Neuronal stem cell (in vitro differentiated cells): ENCODE measurements at regions not wholly inside any gene's neighbourhood (a gene's known extent, or its start where the extent isn't known, plus 50 kb on each side); places are given as distances from the start of the nearest gene placed in this dataset.

ENCODE experiments used
- DNase-seq: peaks from one replicate; pipeline ENCODE4 v3.0.0-alpha.2; 2013; ENCODE audit warnings: low spot score
- H2AFZ ChIP-seq: one replicate; pipeline ENCODE4 v1.6.1; 2013; ENCODE audit warnings: mild to moderate bottlenecking, low read length, inconsistent platforms
- H2AK5ac ChIP-seq: 2 replicates; pipeline ENCODE4 v1.6.1; 2013; ENCODE audit warnings: low read depth, mild to moderate bottlenecking, inconsistent platforms, low read length, moderate library complexity, mixed read lengths
- H2BK120ac ChIP-seq: 2 replicates; pipeline ENCODE4 v1.6.1; 2013; ENCODE audit warnings: low read depth, mild to moderate bottlenecking, inconsistent platforms, low read length, moderate library complexity, mixed read lengths
- H2BK12ac ChIP-seq: one replicate; pipeline ENCODE4 v1.6.1; 2013; ENCODE audit warnings: low read length, inconsistent platforms
- H2BK15ac ChIP-seq: 2 replicates; pipeline ENCODE4 v1.6.1; 2013; ENCODE audit warnings: mild to moderate bottlenecking, low read length, inconsistent platforms, mixed read lengths
- H2BK5ac ChIP-seq: one replicate; pipeline ENCODE4 v1.6.1; 2013; ENCODE audit warnings: inconsistent platforms, mild to moderate bottlenecking, low read length, moderate library complexity
- H3K14ac ChIP-seq: one replicate; pipeline ENCODE4 v1.6.1; 2013; ENCODE audit warnings: low read length, inconsistent platforms
- H3K18ac ChIP-seq: 2 replicates; pipeline ENCODE4 v1.6.1; 2013; ENCODE audit warnings: low read length, inconsistent platforms
- H3K23ac ChIP-seq: 2 replicates; pipeline ENCODE4 v1.6.1; 2013; ENCODE audit warnings: low read depth, mild to moderate bottlenecking, mixed read lengths, low read length, inconsistent platforms; ENCODE audit not compliant: poor library complexity
- H3K27ac ChIP-seq: replicated peaks from 3 replicates; pipeline ENCODE4 v1.5.1; 2013; ENCODE audit warnings: low read length, inconsistent platforms
- H3K27me3 ChIP-seq, 3 experiments: 2 replicates each; pipeline ENCODE4 v1.6.1; 2013; ENCODE audit warnings: low read length in 3 of 3, mild to moderate bottlenecking in 2 of 3, inconsistent platforms in 1 of 3, low read depth in 1 of 3, mixed read lengths in 1 of 3, moderate library complexity in 1 of 3; ENCODE audit not compliant: control insufficient read depth in 3 of 3, insufficient read depth in 3 of 3
- H3K36me3 ChIP-seq, 2 donors: replicated peaks in 1 of 2; 2 replicates each; pipeline ENCODE4 v1.6.1; 2013; ENCODE audit warnings: low read length in 2 of 2; ENCODE audit not compliant: control insufficient read depth in 2 of 2, insufficient read depth in 2 of 2
- H3K4ac ChIP-seq: 2 replicates; pipeline ENCODE4 v1.6.1; 2013; ENCODE audit warnings: inconsistent platforms, mild to moderate bottlenecking, low read length, moderate library complexity
- H3K4me1 ChIP-seq, 2 donors: 1 replicate in 1 of 2; 2 replicates in 1 of 2; pipeline ENCODE4 v1.6.1; 2013; ENCODE audit warnings: low read length in 2 of 2, low read depth in 1 of 2; ENCODE audit not compliant: control insufficient read depth in 2 of 2, insufficient read depth in 1 of 2
- H3K4me2 ChIP-seq: one replicate; pipeline ENCODE4 v1.6.1; 2013; ENCODE audit warnings: mild to moderate bottlenecking, low read length, inconsistent platforms; ENCODE audit not compliant: insufficient read depth, poor library complexity, severe bottlenecking
- H3K4me3 ChIP-seq, 2 donors: 2 replicates each; pipeline ENCODE4 v1.5.1; 2013; ENCODE audit warnings: low read length in 2 of 2, mild to moderate bottlenecking in 2 of 2, inconsistent platforms in 1 of 2, moderate library complexity in 1 of 2
- H3K79me1 ChIP-seq: one replicate; pipeline ENCODE4 v1.6.1; 2013; ENCODE audit warnings: low read depth, mild to moderate bottlenecking, inconsistent platforms, low read length, moderate library complexity
- H3K9ac ChIP-seq: one replicate; pipeline ENCODE4 v1.6.1; 2013; ENCODE audit warnings: mild to moderate bottlenecking, low read depth, low read length, inconsistent platforms; ENCODE audit not compliant: poor library complexity
- H3K9me3 ChIP-seq, 2 donors: replicated peaks in 1 of 2; 2 replicates each; pipeline versions ENCODE3 to v1.6.1; 2013; ENCODE audit warnings: low read length in 2 of 2, mild to moderate bottlenecking in 2 of 2, inconsistent platforms in 1 of 2, low read depth in 1 of 2, mixed read lengths in 1 of 2, moderate library complexity in 1 of 2; ENCODE audit not compliant: control insufficient read depth in 2 of 2, insufficient read depth in 1 of 2
- H4K8ac ChIP-seq: one replicate; pipeline ENCODE4 v1.6.1; 2013; ENCODE audit warnings: low read depth, mild to moderate bottlenecking, inconsistent platforms, low read length, moderate library complexity
- H4K91ac ChIP-seq: one replicate; pipeline ENCODE4 v1.6.1; 2013; ENCODE audit warnings: low read length, low read depth, mild to moderate bottlenecking, inconsistent platforms; ENCODE audit not compliant: poor library complexity
- WGBS, 2 donors: extraction: QIAGEN DNeasy Blood & Tissue Kit; methylation state at CpG; one replicate each; pipeline ENCODE4 v1.1.7; 2013; ENCODE audit warnings: missing lambda C conversion rate in 2 of 2, mixed read lengths in 1 of 2; ENCODE audit not compliant: insufficient read length in 2 of 2, insufficient replicate concordance in 1 of 2; ENCODE audit errors: extremely low coverage in 2 of 2; 5-methylcytosine and 5-hydroxymethylcytosine counted together

DNA sequence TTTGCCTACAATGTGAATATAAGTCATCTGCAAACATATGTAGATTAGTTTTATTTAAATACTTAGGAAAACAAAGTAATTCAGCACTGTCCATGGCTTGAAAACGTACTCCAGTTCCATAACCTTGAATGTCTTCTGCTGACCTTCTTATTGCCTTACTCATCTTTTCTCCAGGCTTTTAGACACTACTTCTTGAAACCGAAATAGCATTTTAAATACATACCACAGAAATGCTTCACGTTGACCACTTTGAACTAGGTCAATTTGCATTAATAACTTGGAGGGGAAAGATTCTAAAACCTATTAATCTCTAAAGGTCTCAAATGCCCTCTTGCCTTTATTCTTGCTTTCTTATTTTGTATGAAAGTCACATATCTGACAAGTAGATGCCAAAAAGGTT lies 995.4 kb upstream of the ACO1 start:
- H2AK5ac ChIP-seq, result no peak overlapping the region
- H3K18ac ChIP-seq, result no peak overlapping the region
- no peak overlapping the region for H2BK120ac ChIP-seq
- no peak overlapping the region for H2BK12ac ChIP-seq
- no peak overlapping the region for H4K91ac ChIP-seq
- H2BK15ac ChIP-seq, result no peak overlapping the region
- no peak overlapping the region for H2AFZ ChIP-seq
- no peaks in the 10 kb centered on the region for H3K27me3 ChIP-seq
- no peaks in the 10 kb centered on the region for H3K4me1 ChIP-seq
- no CpG with 5 or more reads among the region's 3 CpGs for WGBS, 2 donors
- H3K9ac ChIP-seq, result no peak overlapping the region
- H3K27ac ChIP-seq, result no peak overlapping the region
- H2BK5ac ChIP-seq, result no peak overlapping the region
- DNase-seq, result no peak
- no peaks in the 10 kb centered on the region for H3K9me3 ChIP-seq
- H3K4me3 ChIP-seq, result no peak overlapping the region
- H3K36me3 ChIP-seq, result no peaks in the 10 kb centered on the region
- no peak overlapping the region for H3K4ac ChIP-seq
- no peak overlapping the region for H4K8ac ChIP-seq
- no peak overlapping the region for H3K23ac ChIP-seq
- H3K14ac ChIP-seq, result no peak overlapping the region
- no peaks in the 10 kb centered on the region for H3K79me1 ChIP-seq
- H3K4me2 ChIP-seq, result no peak overlapping the region

DNA sequence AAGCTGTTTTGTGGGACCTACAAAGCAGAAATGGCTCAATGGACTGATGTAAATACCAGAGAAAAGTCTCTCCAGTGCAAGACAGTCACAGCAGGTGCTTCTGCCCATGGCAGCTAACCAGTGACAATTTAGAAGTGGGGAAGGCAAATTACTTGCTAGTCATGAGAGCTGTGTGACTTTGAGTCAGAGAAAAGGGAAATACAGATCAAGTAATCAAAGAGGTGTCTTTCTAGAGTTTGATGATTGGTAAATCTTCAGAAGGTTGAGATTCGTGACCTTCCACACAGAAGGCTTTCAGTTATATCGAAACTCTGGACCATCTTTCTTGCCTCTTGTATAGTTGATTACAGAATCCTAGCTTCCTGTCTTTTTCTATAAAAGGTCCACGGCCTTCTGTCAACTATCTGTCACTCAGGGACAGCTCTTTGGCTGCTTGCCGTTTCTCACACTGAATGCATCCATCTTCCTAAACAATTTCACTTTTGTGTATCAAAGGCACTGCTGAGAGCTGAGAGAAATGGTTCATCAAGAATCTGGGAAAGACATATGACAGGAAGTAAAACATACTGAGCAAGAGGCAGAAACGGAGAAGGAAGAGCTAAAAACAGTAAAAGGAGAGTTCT lies 993.9 kb upstream of the ACO1 start:
- H3K79me1 ChIP-seq, result no peaks in the 10 kb centered on the region
- no peaks in the 10 kb centered on the region for H3K36me3 ChIP-seq
- no peak overlapping the region for H3K4me2 ChIP-seq
- H3K27ac ChIP-seq, result no peak overlapping the region
- H2BK15ac ChIP-seq, result no peak overlapping the region
- no CpG with 5 or more reads among the region's 5 CpGs for WGBS, 2 donors
- H2AK5ac ChIP-seq, result no peak overlapping the region
- no peak overlapping the region for H3K4ac ChIP-seq
- H3K9ac ChIP-seq, result no peak overlapping the region
- H3K4me3 ChIP-seq, result peak overlapping the region in 1 of 2 donors; percentile 17
- no peak overlapping the region for H2BK120ac ChIP-seq
- no peak overlapping the region for H2BK5ac ChIP-seq
- no peak overlapping the region for H4K91ac ChIP-seq
- no peak overlapping the region for H3K23ac ChIP-seq
- no peak overlapping the region for H3K18ac ChIP-seq
- H3K4me1 ChIP-seq, result no peaks in the 10 kb centered on the region
- no peak overlapping the region for H3K14ac ChIP-seq
- H3K9me3 ChIP-seq, result no peaks in the 10 kb centered on the region
- no peak overlapping the region for H2BK12ac ChIP-seq
- DNase-seq, result no peak
- H2AFZ ChIP-seq, result peak overlapping the region; percentile 75
- no peaks in the 10 kb centered on the region for H3K27me3 ChIP-seq
- H4K8ac ChIP-seq, result no peak overlapping the region

DNA sequence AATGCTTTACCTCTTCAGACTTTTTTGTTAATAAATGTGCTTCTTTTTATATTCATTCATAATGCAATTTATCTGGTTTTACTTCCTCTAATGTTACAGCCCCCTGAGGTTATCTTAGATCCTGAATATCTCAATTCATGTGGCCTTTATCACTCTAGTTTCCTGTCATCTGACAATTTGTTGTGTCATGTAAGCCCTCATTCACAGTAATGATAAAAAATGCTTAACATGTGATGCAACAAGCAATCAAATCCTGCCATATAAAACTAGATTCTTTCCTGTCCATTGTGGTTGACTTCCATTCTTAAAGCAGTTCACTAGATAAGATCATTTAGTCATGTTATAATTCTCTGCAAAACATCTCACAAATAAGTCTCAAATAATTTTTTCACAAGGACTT lies 991.2 kb upstream of the ACO1 start:
- Histone ChIP-seq H3K23ac (no peak overlapping the region), H4K91ac (no peak overlapping the region), H2BK5ac (no peak overlapping the region), H2AFZ (no peak overlapping the region), H3K79me1 (no peaks in the 10 kb centered on the region), H3K14ac (no peak overlapping the region), H3K9me3 (no peaks in the 10 kb centered on the region), H3K4me2 (no peak overlapping the region), H3K36me3 (no peaks in the 10 kb centered on the region), H2AK5ac (no peak overlapping the region), H4K8ac (no peak overlapping the region), H2BK120ac (no peak overlapping the region), H2BK12ac (no peak overlapping the region), H3K27me3 (no peaks in the 10 kb centered on the region), H3K18ac (no peak overlapping the region), H3K4me3 (no peak overlapping the region), H3K27ac (no peak overlapping the region), H3K9ac (no peak overlapping the region), H3K4ac (no peak overlapping the region), H3K4me1 (no peaks in the 10 kb centered on the region), H2BK15ac (no peak overlapping the region)
- DNase-seq, result no peak

DNA sequence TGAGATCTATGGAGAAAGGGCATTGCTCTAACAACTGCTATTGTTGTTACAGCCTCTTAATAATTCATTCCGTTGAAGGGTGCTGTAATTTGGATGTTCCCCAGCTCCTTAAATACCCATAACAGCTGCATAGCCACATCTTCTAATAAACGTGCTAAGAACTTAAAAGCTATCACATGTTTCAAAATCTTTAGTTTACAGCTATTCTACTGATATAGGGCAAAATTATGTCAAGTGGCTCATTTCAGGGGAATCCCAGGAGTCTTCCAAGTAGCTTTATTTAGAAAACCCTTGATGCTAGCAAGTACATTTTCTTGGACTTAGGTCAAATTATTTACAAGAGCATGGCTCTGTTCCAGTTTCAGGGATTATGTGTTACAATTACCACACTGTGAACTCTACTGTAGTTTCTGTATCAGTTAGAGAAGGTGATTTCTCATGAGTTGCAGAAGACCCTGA lies 990.4 kb upstream of the ACO1 start:
- H3K4me3 ChIP-seq, result no peak overlapping the region
- H2BK12ac ChIP-seq, result no peak overlapping the region
- H3K23ac ChIP-seq, result no peak overlapping the region
- no peak overlapping the region for H2AK5ac ChIP-seq
- no peaks in the 10 kb centered on the region for H3K36me3 ChIP-seq
- no peak overlapping the region for H4K8ac ChIP-seq
- no peak overlapping the region for H3K14ac ChIP-seq
- H3K4ac ChIP-seq, result no peak overlapping the region
- H3K9me3 ChIP-seq, result no peaks in the 10 kb centered on the region
- no peak for DNase-seq
- WGBS, 2 donors, result no CpG with 5 or more reads among the region's 2 CpGs
- no peak overlapping the region for H3K27ac ChIP-seq
- no peak overlapping the region for H3K18ac ChIP-seq
- H2BK5ac ChIP-seq, result no peak overlapping the region
- no peak overlapping the region for H3K4me2 ChIP-seq
- no peak overlapping the region for H3K9ac ChIP-seq
- H2AFZ ChIP-seq, result peak overlapping the region; percentile 50
- no peaks in the 10 kb centered on the region for H3K79me1 ChIP-seq
- no peak overlapping the region for H4K91ac ChIP-seq
- H3K4me1 ChIP-seq, result no peaks in the 10 kb centered on the region
- H2BK120ac ChIP-seq, result no peak overlapping the region
- H3K27me3 ChIP-seq, result no peaks in the 10 kb centered on the region
- H2BK15ac ChIP-seq, result no peak overlapping the region
